H1 (cell line): ENCODE measurements at regions not wholly inside any gene's neighbourhood (a gene's known extent, or its start where the extent isn't known, plus 50 kb on each side); places are given as distances from the start of the nearest gene placed in this dataset.

Source experiments
- BCL11A ChIP-seq, 2 experiments: IDR thresholded peaks; one replicate each; pipeline ENCODE4 v1.6.1; 2011; ENCODE audit warnings: low read depth in 2 of 2, low read length in 2 of 2, mild to moderate bottlenecking in 2 of 2
- CBX5 ChIP-seq: fragments of 300-800, 300-1000 bp; sonication (generic); IDR thresholded peaks from 2 replicates; pipeline ENCODE4 v1.7.1; 2016; ENCODE audit warnings: antibody characterized with exemption, low read length, low read depth
- CHD7 ChIP-seq: fragments of 300-600 bp; sonication (generic); IDR thresholded peaks from 2 replicates; pipeline ENCODE4 v1.7.1; 2012; ENCODE audit warnings: low read length, moderate library complexity, mild to moderate bottlenecking, inconsistent platforms; ENCODE audit not compliant: insufficient replicate concordance
- FOSL1 ChIP-seq: IDR thresholded peaks from 2 replicates; pipeline ENCODE4 v1.6.1; 2011; ENCODE audit warnings: mild to moderate bottlenecking, low read depth, low read length, moderate library complexity; ENCODE audit not compliant: insufficient read depth
- GABPA ChIP-seq: IDR thresholded peaks from 2 replicates; pipeline ENCODE4 v1.6.1; 2011; ENCODE audit warnings: mild to moderate bottlenecking, low read length, moderate library complexity, borderline replicate concordance; ENCODE audit not compliant: insufficient read depth
- POU5F1 ChIP-seq: IDR thresholded peaks from 2 replicates; pipeline ENCODE4 v1.6.1; 2011; ENCODE audit warnings: low read depth, mild to moderate bottlenecking, low read length, moderate library complexity
- RAD21 ChIP-seq, 2 experiments: IDR thresholded peaks in 1 of 2; conservative IDR thresholded peaks in 1 of 2; 2 replicates each; pipeline ENCODE4 v1.6.1; 2011; ENCODE audit warnings: low read depth in 2 of 2, low read length in 2 of 2, improper control_type of control experiment in 1 of 2, inconsistent platforms in 1 of 2, mild to moderate bottlenecking in 1 of 2, moderate library complexity in 1 of 2
- RXRA ChIP-seq: IDR thresholded peaks from 2 replicates; pipeline ENCODE4 v1.6.1; 2011; ENCODE audit warnings: low read depth, mild to moderate bottlenecking, low read length, moderate library complexity; ENCODE audit not compliant: insufficient read depth
- SAP30 ChIP-seq: fragments of 300-600 bp; sonication (generic); IDR thresholded peaks from 2 replicates; pipeline ENCODE4 v1.7.1; 2012; ENCODE audit warnings: low read length, moderate library complexity, mild to moderate bottlenecking, inconsistent platforms; ENCODE audit not compliant: insufficient read depth, insufficient replicate concordance
- TAF1 ChIP-seq: IDR thresholded peaks from 2 replicates; pipeline ENCODE4 v1.6.1; 2011; ENCODE audit warnings: mild to moderate bottlenecking, low read depth, low read length
- TF ChIP-seq, protein P1 (sequence below): IDR thresholded peaks from 2 replicates; pipeline ENCODE4 v1.6.1; 2012; ENCODE audit warnings: inconsistent platforms

- TF ChIP-seq CHD7, result no peak
- no peak for TF ChIP-seq TAF1
- no peak for TF ChIP-seq RAD21 (IDR thresholded peaks at IDR 0.05 in 1 of 2, conservative IDR thresholded peaks at IDR 0.05 in 1 of 2; ENCODE audit: low read depth in 2 of 2, low read length in 2 of 2)
- no peak for TF ChIP-seq GABPA
- no peak for TF ChIP-seq POU5F1
- TF ChIP-seq, protein P1, sequence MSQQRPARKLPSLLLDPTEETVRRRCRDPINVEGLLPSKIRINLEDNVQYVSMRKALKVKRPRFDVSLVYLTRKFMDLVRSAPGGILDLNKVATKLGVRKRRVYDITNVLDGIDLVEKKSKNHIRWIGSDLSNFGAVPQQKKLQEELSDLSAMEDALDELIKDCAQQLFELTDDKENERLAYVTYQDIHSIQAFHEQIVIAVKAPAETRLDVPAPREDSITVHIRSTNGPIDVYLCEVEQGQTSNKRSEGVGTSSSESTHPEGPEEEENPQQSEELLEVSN, result no peak
- no peak for TF ChIP-seq SAP30
- TF ChIP-seq FOSL1, result no peak
- TF ChIP-seq RXRA, result no peak
- no peak for TF ChIP-seq CBX5
- no peak for TF ChIP-seq BCL11A (IDR thresholded peaks at IDR 0.05; ENCODE audit: low read depth in 2 of 2, low read length in 2 of 2)
These were observed 56.4 kb upstream of the POU1F1 start (continued) for GRCh38 chr3:87332789-87333188.
